Caco-2 (cell line): ENCODE measurements at regions not wholly inside any gene's neighbourhood (a gene's known extent, or its start where the extent isn't known, plus 50 kb on each side); places are given as distances from the start of the nearest gene placed in this dataset.

ENCODE experiments used
- BruUV-seq: library from RNA; stranded (reverse); fragments of 400-500 nt; replicated peaks from 2 replicates; lab custom pipeline; 2021; lab: Mats Ljungman, UMichigan
- CTCF ChIA-PET: fragments of 300-600 bp; sonication (Branson Sonifier 250); formaldehyde crosslinking; loops from one replicate; lab custom pipeline; 2022; ENCODE audit warnings: antibody characterized with exemption; lab: Charles Lee
- POLR2A ChIA-PET: fragments of 300-600 bp; sonication (Branson Sonifier 250); formaldehyde crosslinking; loops from one replicate; lab custom pipeline; 2022; ENCODE audit warnings: antibody characterized with exemption; lab: Charles Lee
- DNase-seq, 2 experiments: peaks; one replicate each; pipeline versions ENCODE4 v3.0.0 to v3.0.0-alpha.2; 2020 to 2022
- H3K27me3 ChIP-seq: replicated peaks from 2 replicates; pipeline ENCODE4 v1.6.0; 2011; ENCODE audit warnings: low read length; ENCODE audit not compliant: control insufficient read depth, insufficient read depth
- H3K36me3 ChIP-seq: 2 replicates; pipeline ENCODE4 v1.5.1; 2011; ENCODE audit warnings: low read length; ENCODE audit not compliant: control insufficient read depth, insufficient read depth
- H3K4me1 ChIP-seq: fragments of 250-450 bp; sonication (Bioruptor Pico); 2 replicates; pipeline ENCODE4 v1.5.1; 2020; ENCODE audit warnings: mild to moderate bottlenecking
- H3K4me3 ChIP-seq: 2 replicates; pipeline ENCODE4 v1.5.1; 2011; ENCODE audit warnings: low read depth, mild to moderate bottlenecking, control low read depth, low read length
- H3K9me3 ChIP-seq: fragments of 250-450 bp; sonication (Bioruptor Pico); 2 replicates; pipeline ENCODE4 v1.5.1; 2020; ENCODE audit warnings: mild to moderate bottlenecking, moderate library complexity
- H3K27ac Mint-ChIP-seq: one replicate; pipeline ENCODE4 v1.8.0; 2022; ENCODE audit warnings: mixed read lengths; ENCODE audit not compliant: unreplicated experiment
- H3K27me3 Mint-ChIP-seq: one replicate; pipeline ENCODE4 v1.8.0; 2022; ENCODE audit warnings: mixed read lengths; ENCODE audit not compliant: insufficient read depth, unreplicated experiment
- H3K36me3 Mint-ChIP-seq: one replicate; pipeline ENCODE4 v1.8.0; 2022; ENCODE audit warnings: mild to moderate bottlenecking, mixed read lengths; ENCODE audit not compliant: insufficient read depth, unreplicated experiment
- H3K4me1 Mint-ChIP-seq: one replicate; pipeline ENCODE4 v1.8.0; 2022; ENCODE audit warnings: low read depth, mixed read lengths; ENCODE audit not compliant: unreplicated experiment
- H3K4me3 Mint-ChIP-seq: one replicate; pipeline ENCODE4 v1.8.0; 2022; ENCODE audit warnings: mild to moderate bottlenecking, moderate library complexity, mixed read lengths; ENCODE audit not compliant: unreplicated experiment
- H3K9me3 Mint-ChIP-seq: one replicate; pipeline ENCODE4 v1.8.0; 2022; ENCODE audit warnings: mixed read lengths; ENCODE audit not compliant: unreplicated experiment
- CTCF ChIP-seq, 2 experiments: fragments of 200-600 bp in 1 of 2; IDR thresholded peaks; 1 replicate in 1 of 2; 2 replicates in 1 of 2; pipeline versions ENCODE4 v1.5.1 to v1.8.0; 2011 to 2022; ENCODE audit warnings: antibody characterized with exemption in 1 of 2, control low read depth in 1 of 2, inconsistent platforms in 1 of 2, low read depth in 1 of 2, low read length in 1 of 2, mild to moderate bottlenecking in 1 of 2, moderate library complexity in 1 of 2; ENCODE audit not compliant: insufficient read depth in 1 of 2, severe bottlenecking in 1 of 2, unreplicated experiment in 1 of 2
- intact Hi-C: fragments of 100-400 bp; cut with micrococcal nuclease; formaldehyde crosslinking; loops from one replicate; pipeline ENCODE4 v1.10.0; 2022; ENCODE audit not compliant: unreplicated experiment

- H3K36me3 Mint-ChIP-seq: no peaks in the 10 kb centered on the region
- no peak overlapping the region for H3K4me3 ChIP-seq
- H3K9me3 Mint-ChIP-seq: no peaks in the 10 kb centered on the region
- TF ChIP-seq CTCF (IDR thresholded peaks at IDR 0.05; ENCODE audit: insufficient read depth in 1 of 2, low read depth in 1 of 2, low read length in 1 of 2, severe bottlenecking in 1 of 2, unreplicated experiment in 1 of 2): no peak
- no peaks in the 10 kb centered on the region for H3K4me1 Mint-ChIP-seq
- H3K4me1 ChIP-seq: no peaks in the 10 kb centered on the region
- no peak overlapping the region for H3K27ac Mint-ChIP-seq
- ChIA-PET POLR2A (no interaction called here), CTCF (no interaction called here)
- H3K4me3 Mint-ChIP-seq: no peak overlapping the region
- H3K27me3 ChIP-seq: no peaks in the 10 kb centered on the region
- no peaks in the 10 kb centered on the region for H3K36me3 ChIP-seq
- peaks cover 3% of the 10 kb centered on the region for H3K27me3 Mint-ChIP-seq
- BruUV-seq: no TSS peak
- DNase-seq: no peak
- no peaks in the 10 kb centered on the region for H3K9me3 ChIP-seq
- intact Hi-C loops: no loop called here
Measured at GRCh38 chr6:62465206-62465605, 179.2 kb upstream of the KHDRBS2 start.

DNA sequence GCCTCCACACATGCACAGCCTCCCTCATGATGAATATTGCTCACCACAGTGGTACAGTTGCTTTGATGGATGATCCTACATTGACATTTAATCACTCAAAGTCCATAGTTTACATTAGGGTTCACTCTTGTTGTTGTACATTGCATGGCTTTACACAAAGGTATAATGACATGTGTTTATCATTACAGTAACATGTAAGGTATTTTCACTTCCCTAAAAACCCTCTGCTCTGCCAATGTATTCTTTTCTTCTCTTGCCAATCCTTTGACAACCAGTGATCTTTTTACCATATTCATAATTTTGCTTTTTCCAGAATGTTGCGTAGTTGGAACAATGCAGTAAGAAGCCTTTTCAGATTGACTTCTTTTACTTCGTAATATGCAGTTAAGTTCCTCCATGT, 166.6 kb upstream of the KHDRBS2 start:
- no peaks in the 10 kb centered on the region for H3K27me3 Mint-ChIP-seq
- ChIA-PET POLR2A (no interaction called here), CTCF (no interaction called here)
- BruUV-seq: no TSS peak
- Histone ChIP-seq H3K27me3 (no peaks in the 10 kb centered on the region), H3K4me1 (no peaks in the 10 kb centered on the region), H3K9me3 (no peaks in the 10 kb centered on the region), H3K4me3 (no peak overlapping the region), H3K36me3 (no peaks in the 10 kb centered on the region)
- H3K4me3 Mint-ChIP-seq: no peak overlapping the region
- TF ChIP-seq CTCF (IDR thresholded peaks at IDR 0.05; ENCODE audit: insufficient read depth in 1 of 2, low read depth in 1 of 2, low read length in 1 of 2, severe bottlenecking in 1 of 2, unreplicated experiment in 1 of 2): no peak
- no peak overlapping the region for H3K27ac Mint-ChIP-seq
- no peaks in the 10 kb centered on the region for H3K9me3 Mint-ChIP-seq
- DNase-seq: no peak
- no peaks in the 10 kb centered on the region for H3K36me3 Mint-ChIP-seq
- intact Hi-C loops: no loop called here
- H3K4me1 Mint-ChIP-seq: no peaks in the 10 kb centered on the region

GRCh38 chr6:62446647-62447316, 160.8 kb upstream of the KHDRBS2 start:
- no peak for TF ChIP-seq CTCF (IDR thresholded peaks at IDR 0.05; ENCODE audit: insufficient read depth in 1 of 2, low read depth in 1 of 2, low read length in 1 of 2, severe bottlenecking in 1 of 2, unreplicated experiment in 1 of 2)
- ChIA-PET CTCF (no interaction called here), POLR2A (no interaction called here)
- intact Hi-C loops: no loop called here
- no peaks in the 10 kb centered on the region for H3K36me3 ChIP-seq
- no peak overlapping the region for H3K27ac Mint-ChIP-seq
- no peaks in the 10 kb centered on the region for H3K9me3 ChIP-seq
- H3K36me3 Mint-ChIP-seq: no peaks in the 10 kb centered on the region
- no peaks in the 10 kb centered on the region for H3K4me1 ChIP-seq
- BruUV-seq: no TSS peak
- H3K27me3 ChIP-seq: no peaks in the 10 kb centered on the region
- DNase-seq: no peak
- no peaks in the 10 kb centered on the region for H3K27me3 Mint-ChIP-seq
- H3K4me3 Mint-ChIP-seq: no peak overlapping the region
- no peak overlapping the region for H3K4me3 ChIP-seq
- no peaks in the 10 kb centered on the region for H3K4me1 Mint-ChIP-seq
- H3K9me3 Mint-ChIP-seq: peaks cover 10% of the 10 kb centered on the region
